ENCODE measurements at regions not wholly inside any gene's neighbourhood (a gene's known extent, or its start where the extent isn't known, plus 50 kb on each side); places are given as distances from the start of the nearest gene placed in this dataset.

DNA sequence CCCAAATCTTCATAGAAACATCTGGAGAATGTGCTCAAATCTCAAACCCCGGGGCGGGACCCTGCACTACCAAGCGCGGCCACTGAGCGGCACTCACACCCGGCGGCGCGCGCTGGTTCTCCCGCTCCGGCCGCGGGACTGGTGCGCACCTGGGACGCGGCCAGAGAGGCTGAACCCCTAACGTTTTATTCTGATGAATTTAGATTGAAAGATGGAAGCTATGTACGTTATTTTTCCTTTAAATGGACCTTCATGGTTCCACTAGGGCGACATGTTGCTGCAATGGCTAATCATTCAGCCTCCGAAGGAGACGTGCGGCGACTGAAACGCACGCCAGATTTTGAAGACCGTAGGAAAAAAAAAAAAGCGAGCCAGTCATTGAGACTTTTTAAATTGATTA lies 107.0 kb upstream of the INSIG1 start:
- in situ Hi-C loops (cut with MboI), result no loop called here

DNA sequence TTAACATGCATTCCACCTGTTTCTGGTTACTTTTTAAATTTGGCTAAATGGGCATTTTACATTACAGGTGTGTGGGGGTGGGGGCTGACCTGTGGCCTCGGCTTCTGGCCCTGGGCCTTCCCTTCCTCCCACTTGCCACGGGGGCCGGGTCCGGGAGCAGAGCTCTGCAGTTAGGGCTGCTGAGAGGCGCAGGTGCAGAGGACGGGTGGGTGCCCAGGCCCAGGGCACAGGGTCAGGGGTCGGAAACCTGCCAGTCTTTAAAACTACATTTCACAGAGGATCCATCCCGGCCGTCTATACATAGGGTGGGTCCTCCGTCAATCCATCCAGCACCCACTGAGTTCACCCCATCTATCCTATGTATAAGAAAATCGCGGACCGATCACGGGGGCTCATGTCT lies 106.5 kb upstream of the INSIG1 start:
- Histone ChIP-seq H3F3A (ENCODE audit: insufficient read depth) (peaks cover 12% of the 10 kb centered on the region), H3K4me1 (ENCODE audit: insufficient read depth) (peaks cover 19% of the 10 kb centered on the region; the same call in 1 of the 2 replicates), H2AFZ (peak overlapping the region; percentile 79; the same call in 1 of the 2 replicates), H3K36me3 (ENCODE audit: low read depth) (no peaks in the 10 kb centered on the region), H3K79me2 (ENCODE audit: insufficient read depth) (no peaks in the 10 kb centered on the region), H3K27me3 (replicated peaks; ENCODE audit: insufficient read depth) (no peaks in the 10 kb centered on the region), H3K4me3 (peak overlapping the region; percentile 76), H3K9me2 (ENCODE audit: insufficient read depth) (no peaks in the 10 kb centered on the region), H3K9me3 (ENCODE audit: low read depth) (no peaks in the 10 kb centered on the region), H3K27ac (no peak overlapping the region), H3K4me2 (ENCODE audit: unreplicated experiment) (peak overlapping the region; percentile 100), H4K20me1 (ENCODE audit: insufficient read depth) (no peaks in the 10 kb centered on the region), H3K9ac (no peak overlapping the region)
- 61 to 65% methylated on average over 13 to 14 of the region's 14 CpGs for WGBS, 2 experiments (ENCODE audit: low coverage in 1 of 2, low lambda C conversion rate in 2 of 2, missing lambda C conversion rate in 2 of 2)
- DNase-seq, result no peak
- no peak for TF ChIP-seq EZH2phosphoT487 (IDR thresholded peaks at IDR 0.05; ENCODE audit: insufficient read depth, low read depth)
- TF ChIP-seq EZH2 (IDR thresholded peaks at IDR 0.05; ENCODE audit: insufficient read depth, poor library complexity, severe bottlenecking), result no peak
- in situ Hi-C loops (cut with MboI), result no loop called here

More for the DNA sequence above, 107.0 kb upstream of the INSIG1 start:
- Histone ChIP-seq H3K27me3 (replicated peaks; ENCODE audit: insufficient read depth) (no peaks in the 10 kb centered on the region), H3K36me3 (ENCODE audit: low read depth) (no peaks in the 10 kb centered on the region), H3K4me2 (ENCODE audit: unreplicated experiment) (peak overlapping the region; percentile 100), H3K27ac (no peak overlapping the region), H2AFZ (peak overlapping the region; percentile 79), H3K4me3 (peak overlapping the region; percentile 76), H4K20me1 (ENCODE audit: insufficient read depth) (no peaks in the 10 kb centered on the region), H3F3A (ENCODE audit: insufficient read depth) (peaks cover 12% of the 10 kb centered on the region), H3K4me1 (ENCODE audit: insufficient read depth) (peaks cover 19% of the 10 kb centered on the region; the same call in 1 of the 2 replicates), H3K9ac (no peak overlapping the region), H3K9me2 (ENCODE audit: insufficient read depth) (no peaks in the 10 kb centered on the region), H3K9me3 (ENCODE audit: low read depth) (no peaks in the 10 kb centered on the region), H3K79me2 (ENCODE audit: insufficient read depth) (no peaks in the 10 kb centered on the region)
- 2 to 3% methylated on average over 28 of the region's 28 CpGs for WGBS, 2 experiments (ENCODE audit: low coverage in 1 of 2, low lambda C conversion rate in 2 of 2, missing lambda C conversion rate in 2 of 2)
- TF ChIP-seq EZH2 (IDR thresholded peaks at IDR 0.05; ENCODE audit: insufficient read depth, poor library complexity, severe bottlenecking) (no peak), EZH2phosphoT487 (IDR thresholded peaks at IDR 0.05; ENCODE audit: insufficient read depth, low read depth) (no peak)
- DNase-seq, result peak; percentile 73

DNA sequence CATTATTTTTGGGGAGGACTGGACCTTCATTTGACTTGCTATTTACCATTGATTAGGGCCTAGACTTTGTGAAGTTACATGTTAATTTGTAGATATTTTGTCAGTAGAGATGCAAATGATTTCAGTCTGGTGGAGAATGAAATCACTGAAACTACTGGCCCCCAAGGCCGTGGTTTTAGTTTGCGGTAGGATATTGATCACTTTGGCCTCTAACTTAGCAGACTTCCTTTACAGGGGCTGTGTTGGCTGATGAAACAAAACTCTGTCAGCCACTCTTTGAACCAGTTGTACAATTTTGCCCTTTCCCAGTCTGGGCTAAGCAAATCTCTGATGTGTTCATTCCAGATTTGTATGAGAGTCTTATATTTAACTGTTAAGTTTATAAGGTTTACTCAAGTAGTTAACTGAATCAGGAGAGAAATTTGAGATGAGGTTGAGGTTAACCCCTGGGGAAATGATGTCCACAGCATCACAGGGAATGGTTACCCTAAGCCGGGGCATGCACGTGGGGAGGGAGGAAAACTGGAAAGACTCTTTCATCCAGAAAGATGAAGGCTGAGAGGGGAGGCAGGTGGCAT lies 105.7 kb upstream of the INSIG1 start:
- Histone ChIP-seq H3K9me3 (ENCODE audit: low read depth) (no peaks in the 10 kb centered on the region), H3K4me2 (ENCODE audit: unreplicated experiment) (no peak overlapping the region), H3K4me3 (no peak overlapping the region), H3K27me3 (replicated peaks; ENCODE audit: insufficient read depth) (no peaks in the 10 kb centered on the region), H3K79me2 (ENCODE audit: insufficient read depth) (no peaks in the 10 kb centered on the region), H2AFZ (no peak overlapping the region), H3K4me1 (ENCODE audit: insufficient read depth) (peaks cover 19% of the 10 kb centered on the region; the same call in 1 of the 2 replicates), H3F3A (ENCODE audit: insufficient read depth) (peaks cover 12% of the 10 kb centered on the region), H3K9ac (no peak overlapping the region), H3K27ac (no peak overlapping the region), H4K20me1 (ENCODE audit: insufficient read depth) (no peaks in the 10 kb centered on the region), H3K9me2 (ENCODE audit: insufficient read depth) (no peaks in the 10 kb centered on the region), H3K36me3 (ENCODE audit: low read depth) (no peaks in the 10 kb centered on the region)
- DNase-seq, result no peak
- in situ Hi-C loops (cut with MboI), result no loop called here
- TF ChIP-seq EZH2phosphoT487 (IDR thresholded peaks at IDR 0.05; ENCODE audit: insufficient read depth, low read depth) (no peak), EZH2 (IDR thresholded peaks at IDR 0.05; ENCODE audit: insufficient read depth, poor library complexity, severe bottlenecking) (no peak)
- 78 to 80% methylated on average over 4 of the region's 4 CpGs for WGBS, 2 experiments (ENCODE audit: low coverage in 1 of 2, low lambda C conversion rate in 2 of 2, missing lambda C conversion rate in 2 of 2)

DNA sequence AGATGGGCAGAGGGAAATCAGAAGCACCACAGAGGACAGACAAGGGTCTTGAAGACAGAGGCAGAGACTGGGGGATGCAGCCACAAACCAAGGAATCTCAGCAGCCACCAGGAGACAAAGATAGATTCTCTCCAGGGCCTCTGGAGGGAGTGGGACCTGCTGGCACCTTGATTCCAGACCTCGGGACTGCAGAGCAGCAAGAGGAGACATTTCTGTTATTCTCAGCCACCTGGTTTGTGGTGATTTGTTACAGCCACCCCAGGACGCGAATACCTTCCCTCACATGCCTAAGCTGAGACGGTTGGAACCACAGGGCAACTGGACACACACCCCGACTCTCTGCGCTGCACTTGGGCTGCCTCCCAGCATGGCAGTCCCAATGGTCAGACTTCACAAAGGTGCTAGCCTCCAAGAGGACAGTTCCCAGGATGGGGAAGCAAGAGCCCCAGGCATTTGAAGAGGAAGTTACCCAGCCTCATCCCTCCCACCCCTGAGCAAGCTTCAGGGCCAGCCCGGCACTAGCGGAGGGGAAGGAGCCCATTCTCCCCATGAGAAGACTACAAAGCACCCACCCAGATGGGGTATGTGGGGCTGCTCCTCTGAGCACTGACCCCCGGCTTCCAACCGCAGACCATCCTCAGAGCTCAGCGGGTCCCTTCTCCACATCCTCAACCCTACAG lies 104.6 kb upstream of the INSIG1 start:
- Histone ChIP-seq H3K4me1 (ENCODE audit: insufficient read depth) (peaks cover 19% of the 10 kb centered on the region; the same call in 1 of the 2 replicates), H3K9me2 (ENCODE audit: insufficient read depth) (no peaks in the 10 kb centered on the region), H3K79me2 (ENCODE audit: insufficient read depth) (no peaks in the 10 kb centered on the region), H3K4me3 (no peak overlapping the region), H2AFZ (no peak overlapping the region), H3K4me2 (ENCODE audit: unreplicated experiment) (peak overlapping the region; percentile 21), H3K9me3 (ENCODE audit: low read depth) (no peaks in the 10 kb centered on the region), H3K9ac (no peak overlapping the region), H3K36me3 (ENCODE audit: low read depth) (no peaks in the 10 kb centered on the region), H3K27me3 (replicated peaks; ENCODE audit: insufficient read depth) (no peaks in the 10 kb centered on the region), H3K27ac (no peak overlapping the region), H3F3A (ENCODE audit: insufficient read depth) (peaks cover 12% of the 10 kb centered on the region), H4K20me1 (ENCODE audit: insufficient read depth) (no peaks in the 10 kb centered on the region)
- in situ Hi-C loops (cut with MboI), result no loop called here
- TF ChIP-seq EZH2 (IDR thresholded peaks at IDR 0.05; ENCODE audit: insufficient read depth, poor library complexity, severe bottlenecking), result no peak
- no peak for TF ChIP-seq EZH2phosphoT487 (IDR thresholded peaks at IDR 0.05; ENCODE audit: insufficient read depth, low read depth)
- WGBS, 2 experiments (ENCODE audit: low coverage in 1 of 2, low lambda C conversion rate in 2 of 2, missing lambda C conversion rate in 2 of 2), result 84 to 86% methylated on average over 11 of the region's 11 CpGs
- no peak for DNase-seq

Measured in GM23248 (cell line).